Transverse colon (tissue), 4 donors: ENCODE measurements at regions not wholly inside any gene's neighbourhood (a gene's known extent, or its start where the extent isn't known, plus 50 kb on each side); places are given as distances from the start of the nearest gene placed in this dataset.

Experiments used
- CTCF ChIP-seq, 5 experiments: fragments of 200-600 bp in 3 of 5; fragments of 450-650 bp in 2 of 5; sonication (generic) in 3 of 5; IDR thresholded peaks; 1 replicate in 2 of 5; 2 replicates in 3 of 5; pipeline ENCODE4 v1.5.1; 2016 to 2017; ENCODE audit warnings: antibody characterized with exemption in 5 of 5, inconsistent platforms in 3 of 5, mild to moderate bottlenecking in 2 of 5, moderate library complexity in 1 of 5
- EP300 ChIP-seq: sonication (generic); formaldehyde crosslinking; IDR thresholded peaks from one replicate; pipeline ENCODE4 v1.6.1; 2017; ENCODE audit warnings: antibody characterized with exemption, low read depth
- POLR2A ChIP-seq: fragments of 450-650 bp; IDR thresholded peaks from one replicate; pipeline ENCODE4 v1.6.1; 2016; ENCODE audit warnings: antibody characterized with exemption, mild to moderate bottlenecking, moderate library complexity
- POLR2AphosphoS5 ChIP-seq, 3 donors: sonication (generic); formaldehyde crosslinking; IDR thresholded peaks; one replicate each; pipeline ENCODE4 v1.6.1; 2016; ENCODE audit warnings: antibody characterized with exemption in 3 of 3

GRCh38 chr6:1054653-1055014 is 257.3 kb upstream of the FOXQ1 start:
- no peak for TF ChIP-seq CTCF (IDR thresholded peaks at IDR 0.05)
- TF ChIP-seq POLR2A = no peak
- TF ChIP-seq POLR2AphosphoS5 (IDR thresholded peaks at IDR 0.05) = no peak
- TF ChIP-seq EP300 = no peak
